ENCODE measurements at regions not wholly inside any gene's neighbourhood (a gene's known extent, or its start where the extent isn't known, plus 50 kb on each side); places are given as distances from the start of the nearest gene placed in this dataset.

DNA sequence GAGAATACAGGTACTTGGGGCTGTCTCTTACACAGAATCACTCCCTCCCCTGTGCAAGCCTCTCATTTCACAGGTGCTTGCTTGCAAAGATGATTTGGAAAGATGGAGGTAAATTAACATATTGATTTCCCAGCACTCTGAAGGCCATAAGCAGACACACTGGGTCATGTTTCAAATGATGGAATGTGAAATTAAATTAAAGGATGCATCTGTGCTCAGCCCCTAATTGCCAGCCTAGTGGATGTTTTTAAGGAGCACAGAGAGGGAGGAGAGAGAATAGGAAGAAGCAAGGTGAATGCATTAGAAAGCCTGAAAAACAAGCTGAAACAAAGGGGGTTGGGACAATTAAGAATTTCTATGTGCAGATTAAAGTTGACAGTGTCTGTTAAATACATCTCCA, 96.1 kb upstream of the GRIP1 start:
- Histone ChIP-seq H3K4me3 (ENCODE audit: low read depth, low read length) (no peak overlapping the region), H3K4me1 (ENCODE audit: control insufficient read depth, insufficient read depth, low read length, unreplicated experiment) (no peaks in the 10 kb centered on the region), H2AFZ (ENCODE audit: low read length, unreplicated experiment) (no peak overlapping the region), H3K36me3 (ENCODE audit: insufficient read depth, low read length) (no peaks in the 10 kb centered on the region), H3K27ac (ENCODE audit: low read depth, low read length) (no peak overlapping the region), H3K79me2 (ENCODE audit: control insufficient read depth, insufficient read depth, low read length, unreplicated experiment) (no peaks in the 10 kb centered on the region), H3K27me3 (ENCODE audit: insufficient read depth, low read length) (peaks cover 12% of the 10 kb centered on the region; the same call in 1 of the 2 replicates)

DNA sequence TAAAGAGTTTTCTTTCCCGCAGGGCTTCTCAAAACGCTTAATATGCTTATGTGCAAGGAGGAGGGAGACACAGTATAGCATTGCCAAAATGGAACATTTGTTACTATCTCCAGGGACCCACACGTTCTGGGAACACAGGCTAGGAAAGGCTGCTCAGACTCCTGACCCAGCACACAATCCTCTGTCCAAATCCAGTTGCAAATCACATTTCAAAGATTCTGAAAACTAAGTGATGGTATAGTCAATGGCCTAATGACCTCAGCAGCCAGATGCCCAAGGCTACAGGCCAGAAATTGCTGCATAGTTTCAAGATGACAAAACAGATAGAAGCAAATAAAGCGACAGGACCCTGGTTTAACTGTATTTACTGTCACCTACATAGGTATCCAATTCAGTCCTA, 97.0 kb upstream of the GRIP1 start:
- no peaks in the 10 kb centered on the region for H3K36me3 ChIP-seq (ENCODE audit: insufficient read depth, low read length)
- no peak overlapping the region for H2AFZ ChIP-seq (ENCODE audit: low read length, unreplicated experiment)
- no peak overlapping the region for H3K4me3 ChIP-seq (ENCODE audit: low read depth, low read length)
- no peaks in the 10 kb centered on the region for H3K79me2 ChIP-seq (ENCODE audit: control insufficient read depth, insufficient read depth, low read length, unreplicated experiment)
- H3K4me1 ChIP-seq (ENCODE audit: control insufficient read depth, insufficient read depth, low read length, unreplicated experiment): no peaks in the 10 kb centered on the region
- H3K27ac ChIP-seq (ENCODE audit: low read depth, low read length): no peak overlapping the region
- peaks cover 12% of the 10 kb centered on the region; the same call in 1 of the 2 replicates for H3K27me3 ChIP-seq (ENCODE audit: insufficient read depth, low read length)

DNA sequence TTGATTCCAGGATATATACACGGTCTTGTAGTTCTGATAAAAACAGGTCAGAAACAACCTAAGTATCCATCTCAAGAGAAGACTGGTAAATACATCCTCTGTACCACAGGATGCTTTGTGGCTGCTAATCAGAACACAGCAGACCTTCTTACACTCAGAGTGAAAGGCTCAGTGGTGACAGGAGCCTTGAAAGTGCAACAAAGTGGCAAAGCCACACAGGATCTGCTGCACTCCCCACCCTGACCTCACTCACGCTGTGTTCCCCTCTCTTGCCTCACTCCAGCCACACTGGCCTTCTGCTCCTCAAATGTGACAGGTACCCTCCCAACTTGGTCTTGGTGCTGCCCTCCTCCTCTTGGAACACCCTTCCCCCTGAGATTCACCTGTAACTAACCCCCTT, 98.1 kb upstream of the GRIP1 start:
- no peak overlapping the region for H2AFZ ChIP-seq (ENCODE audit: low read length, unreplicated experiment)
- no peak overlapping the region for H3K4me3 ChIP-seq (ENCODE audit: low read depth, low read length)
- H3K79me2 ChIP-seq (ENCODE audit: control insufficient read depth, insufficient read depth, low read length, unreplicated experiment): no peaks in the 10 kb centered on the region
- H3K36me3 ChIP-seq (ENCODE audit: insufficient read depth, low read length): no peaks in the 10 kb centered on the region
- peaks cover 16% of the 10 kb centered on the region for H3K27me3 ChIP-seq (ENCODE audit: insufficient read depth, low read length)
- no peaks in the 10 kb centered on the region for H3K4me1 ChIP-seq (ENCODE audit: control insufficient read depth, insufficient read depth, low read length, unreplicated experiment)
- no peak overlapping the region for H3K27ac ChIP-seq (ENCODE audit: low read depth, low read length)

DNA sequence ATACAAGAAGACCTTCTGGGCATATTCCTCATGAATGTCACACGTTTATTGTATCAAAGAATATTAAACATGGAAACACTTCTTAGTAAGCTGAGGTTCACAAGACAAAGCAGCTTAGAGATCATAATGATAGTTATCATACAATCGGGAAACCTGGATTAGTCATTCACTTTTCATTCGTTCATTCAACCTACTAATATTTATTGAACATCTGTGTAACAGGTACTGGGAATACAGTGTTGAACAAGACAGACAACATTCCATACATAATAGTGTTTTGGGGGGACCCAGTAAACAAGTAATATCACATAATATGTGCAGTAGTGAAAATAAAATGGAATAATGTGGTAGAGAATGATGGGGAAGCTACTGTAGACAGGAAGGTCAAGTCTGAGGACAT, 100.6 kb upstream of the GRIP1 start:
- Histone ChIP-seq H3K27me3 (ENCODE audit: insufficient read depth, low read length) (peaks cover 16% of the 10 kb centered on the region), H3K4me1 (ENCODE audit: control insufficient read depth, insufficient read depth, low read length, unreplicated experiment) (no peaks in the 10 kb centered on the region), H2AFZ (ENCODE audit: low read length, unreplicated experiment) (no peak overlapping the region), H3K36me3 (ENCODE audit: insufficient read depth, low read length) (no peaks in the 10 kb centered on the region), H3K79me2 (ENCODE audit: control insufficient read depth, insufficient read depth, low read length, unreplicated experiment) (no peaks in the 10 kb centered on the region), H3K27ac (ENCODE audit: low read depth, low read length) (no peak overlapping the region), H3K4me3 (ENCODE audit: low read depth, low read length) (no peak overlapping the region)

DNA sequence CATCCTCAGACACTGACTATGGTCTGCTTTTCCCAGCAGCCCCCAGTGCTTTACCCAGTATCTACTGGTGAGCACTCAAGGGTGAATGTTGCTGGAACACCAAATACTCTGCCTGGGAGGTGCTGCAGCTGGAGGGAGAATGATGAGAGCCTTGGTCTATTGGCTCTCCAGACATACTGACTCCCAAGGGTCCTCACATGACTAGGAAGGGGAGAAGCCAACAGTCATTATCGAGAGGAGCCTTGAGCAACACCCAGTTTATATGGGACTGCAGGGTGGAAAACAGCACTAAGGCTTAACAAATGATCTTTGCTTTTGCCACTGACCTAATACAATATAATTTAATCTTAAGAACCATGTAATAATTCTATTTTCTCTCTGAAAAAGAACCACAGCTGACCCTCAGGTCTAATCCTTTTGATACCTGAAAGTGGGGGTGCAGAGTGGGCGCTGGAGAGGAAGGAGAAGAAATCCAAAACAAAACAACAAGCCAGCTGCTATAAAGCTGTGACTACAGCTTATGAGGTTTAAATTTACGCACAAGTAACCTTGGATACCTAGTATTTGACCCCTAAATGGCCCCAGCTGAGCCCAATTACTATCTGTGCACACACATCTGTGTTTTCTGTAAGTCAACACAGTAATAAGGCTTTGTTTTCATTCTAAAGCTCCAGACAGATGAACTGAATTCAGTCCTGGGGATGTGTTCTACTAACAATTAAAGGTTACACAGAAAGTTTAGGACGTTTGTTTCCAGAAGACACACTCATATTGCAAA, 107.8 kb upstream of the GRIP1 start:
- H3K79me2 ChIP-seq (ENCODE audit: control insufficient read depth, insufficient read depth, low read length, unreplicated experiment): no peaks in the 10 kb centered on the region
- peaks cover 5% of the 10 kb centered on the region for H3K27me3 ChIP-seq (ENCODE audit: insufficient read depth, low read length)
- H3K4me3 ChIP-seq (ENCODE audit: low read depth, low read length): no peak overlapping the region
- H3K4me1 ChIP-seq (ENCODE audit: control insufficient read depth, insufficient read depth, low read length, unreplicated experiment): no peaks in the 10 kb centered on the region
- H2AFZ ChIP-seq (ENCODE audit: low read length, unreplicated experiment): no peak overlapping the region
- no peak overlapping the region for H3K27ac ChIP-seq (ENCODE audit: low read depth, low read length)
- H3K36me3 ChIP-seq (ENCODE audit: insufficient read depth, low read length): no peaks in the 10 kb centered on the region

DNA sequence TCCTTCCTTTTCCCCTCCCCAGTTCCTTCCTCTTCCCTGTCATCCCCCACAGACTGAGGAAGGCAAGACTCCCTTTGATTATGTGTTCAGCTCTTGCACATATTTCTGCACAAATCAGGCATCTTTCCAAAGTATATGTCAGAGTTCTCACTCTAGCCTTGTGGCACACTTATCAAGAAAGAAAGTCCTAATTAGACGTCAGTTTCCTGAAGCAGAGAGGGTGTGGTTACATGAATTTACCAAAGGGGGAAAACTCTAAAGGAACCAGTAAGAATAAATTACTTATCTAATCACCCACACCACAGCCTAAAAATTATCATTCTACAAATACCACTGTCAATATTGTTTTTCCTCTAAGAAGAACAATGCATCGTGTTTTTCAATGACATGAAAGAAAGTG, 120.7 kb upstream of the GRIP1 start:
- peaks cover 45% of the 10 kb centered on the region for H3K27me3 ChIP-seq (ENCODE audit: insufficient read depth, low read length)
- H3K27ac ChIP-seq (ENCODE audit: low read depth, low read length): no peak overlapping the region
- no peak overlapping the region for H2AFZ ChIP-seq (ENCODE audit: low read length, unreplicated experiment)

DNA sequence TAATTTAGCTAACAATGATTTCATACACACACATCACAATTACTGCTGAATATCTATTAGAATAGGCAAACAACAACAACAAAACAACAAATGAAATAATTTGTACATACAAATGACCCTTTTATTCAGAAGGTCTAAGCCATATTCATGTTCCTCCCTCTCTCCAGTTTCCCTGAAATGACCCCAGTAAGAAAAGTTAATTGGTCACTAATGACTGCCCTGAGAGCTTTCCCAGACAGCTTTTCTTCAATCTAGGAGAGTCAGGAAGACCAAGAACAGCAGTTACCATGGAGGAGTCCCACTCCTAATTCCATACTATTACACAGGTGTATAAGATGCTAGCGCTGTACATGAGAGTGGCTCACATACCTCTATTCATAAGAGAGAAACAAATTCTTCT, 121.2 kb upstream of the GRIP1 start:
- Histone ChIP-seq H3K4me3 (ENCODE audit: low read depth, low read length) (no peak overlapping the region), H3K27me3 (ENCODE audit: insufficient read depth, low read length) (peaks cover 50% of the 10 kb centered on the region)

More for the DNA sequence above, 120.7 kb upstream of the GRIP1 start:
- Histone ChIP-seq H3K79me2 (ENCODE audit: control insufficient read depth, insufficient read depth, low read length, unreplicated experiment) (no peaks in the 10 kb centered on the region), H3K4me1 (ENCODE audit: control insufficient read depth, insufficient read depth, low read length, unreplicated experiment) (no peaks in the 10 kb centered on the region), H3K4me3 (ENCODE audit: low read depth, low read length) (no peak overlapping the region), H3K36me3 (ENCODE audit: insufficient read depth, low read length) (no peaks in the 10 kb centered on the region)

DNA sequence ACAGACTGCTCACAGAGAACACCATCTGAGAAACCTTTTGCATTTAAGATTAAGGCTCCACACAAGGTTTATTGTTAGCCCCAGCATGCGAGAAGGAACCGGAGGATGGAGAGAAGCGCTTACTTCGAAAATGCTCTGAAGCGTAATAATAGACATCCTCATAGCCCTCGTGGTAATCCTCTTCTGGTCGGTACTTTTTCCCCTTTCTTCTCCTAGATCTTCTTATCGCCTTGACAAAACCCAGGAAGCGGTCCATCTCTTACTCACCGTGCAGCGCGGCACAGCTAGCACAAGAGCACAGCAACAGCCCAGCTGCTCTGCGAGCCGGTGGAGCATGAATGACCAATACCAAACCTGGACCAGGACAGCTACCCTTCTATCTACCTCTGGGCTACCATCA, 125.1 kb upstream of the GRIP1 start:
- no peak overlapping the region for H2AFZ ChIP-seq (ENCODE audit: low read length, unreplicated experiment)
- H3K27me3 ChIP-seq (ENCODE audit: insufficient read depth, low read length): peaks cover 58% of the 10 kb centered on the region
- no peak overlapping the region for H3K4me3 ChIP-seq (ENCODE audit: low read depth, low read length)
- no peaks in the 10 kb centered on the region for H3K36me3 ChIP-seq (ENCODE audit: insufficient read depth, low read length)
- no peak overlapping the region for H3K27ac ChIP-seq (ENCODE audit: low read depth, low read length)
- no peaks in the 10 kb centered on the region for H3K79me2 ChIP-seq (ENCODE audit: control insufficient read depth, insufficient read depth, low read length, unreplicated experiment)
- no peaks in the 10 kb centered on the region for H3K4me1 ChIP-seq (ENCODE audit: control insufficient read depth, insufficient read depth, low read length, unreplicated experiment)

More for the DNA sequence above, 121.2 kb upstream of the GRIP1 start:
- no peaks in the 10 kb centered on the region for H3K36me3 ChIP-seq (ENCODE audit: insufficient read depth, low read length)
- no peak overlapping the region for H3K27ac ChIP-seq (ENCODE audit: low read depth, low read length)
- no peaks in the 10 kb centered on the region for H3K4me1 ChIP-seq (ENCODE audit: control insufficient read depth, insufficient read depth, low read length, unreplicated experiment)
- H3K79me2 ChIP-seq (ENCODE audit: control insufficient read depth, insufficient read depth, low read length, unreplicated experiment): no peaks in the 10 kb centered on the region
- H2AFZ ChIP-seq (ENCODE audit: low read length, unreplicated experiment): no peak overlapping the region

DNA sequence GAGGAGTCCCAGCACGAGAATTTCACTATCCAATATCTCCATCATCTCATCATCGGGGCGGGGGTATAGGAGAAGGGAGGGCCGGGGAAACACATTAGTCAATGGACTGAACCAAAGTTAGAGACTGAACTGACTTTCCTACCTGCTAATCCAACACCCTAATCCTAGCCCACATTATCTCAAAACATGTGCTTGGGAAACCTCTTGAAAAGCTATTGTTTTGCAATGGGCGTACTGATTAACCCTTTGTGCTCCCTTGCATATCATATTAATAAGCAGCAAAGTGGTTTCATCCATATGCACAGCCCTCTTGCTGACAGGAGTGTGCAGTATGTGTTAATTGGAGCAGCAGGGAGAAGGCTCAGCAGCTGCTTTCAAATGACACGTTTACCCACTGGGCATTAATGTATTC, 125.7 kb upstream of the GRIP1 start:
- Histone ChIP-seq H2AFZ (ENCODE audit: low read length, unreplicated experiment) (no peak overlapping the region), H3K4me3 (ENCODE audit: low read depth, low read length) (no peak overlapping the region), H3K27me3 (ENCODE audit: insufficient read depth, low read length) (peaks cover 55% of the 10 kb centered on the region), H3K4me1 (ENCODE audit: control insufficient read depth, insufficient read depth, low read length, unreplicated experiment) (no peaks in the 10 kb centered on the region), H3K27ac (ENCODE audit: low read depth, low read length) (no peak overlapping the region), H3K79me2 (ENCODE audit: control insufficient read depth, insufficient read depth, low read length, unreplicated experiment) (no peaks in the 10 kb centered on the region), H3K36me3 (ENCODE audit: insufficient read depth, low read length) (no peaks in the 10 kb centered on the region)

DNA sequence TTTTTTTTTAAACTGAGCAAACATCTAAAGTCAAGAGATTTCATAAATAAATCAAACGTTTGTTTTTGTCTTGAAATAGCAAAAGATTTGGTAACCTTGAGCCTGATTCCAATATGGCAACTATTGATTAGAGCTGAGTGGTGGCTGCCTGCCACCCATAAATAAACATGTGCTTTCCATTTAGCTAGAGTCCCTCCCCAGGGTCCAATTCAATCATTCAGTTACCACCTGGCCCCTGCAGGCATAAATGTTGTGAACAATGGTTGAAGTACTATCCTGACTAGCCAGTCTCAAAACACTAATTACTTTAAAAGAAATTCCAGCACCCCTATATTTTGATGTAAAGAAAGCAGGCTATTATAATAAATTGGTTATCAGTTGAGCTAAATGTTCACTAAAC, 129.7 kb upstream of the GRIP1 start:
- Histone ChIP-seq H3K79me2 (ENCODE audit: control insufficient read depth, insufficient read depth, low read length, unreplicated experiment) (no peaks in the 10 kb centered on the region), H3K36me3 (ENCODE audit: insufficient read depth, low read length) (no peaks in the 10 kb centered on the region), H2AFZ (ENCODE audit: low read length, unreplicated experiment) (no peak overlapping the region), H3K4me1 (ENCODE audit: control insufficient read depth, insufficient read depth, low read length, unreplicated experiment) (no peaks in the 10 kb centered on the region), H3K27me3 (ENCODE audit: insufficient read depth, low read length) (peaks cover 28% of the 10 kb centered on the region), H3K27ac (ENCODE audit: low read depth, low read length) (no peak overlapping the region), H3K4me3 (ENCODE audit: low read depth, low read length) (no peak overlapping the region)

DNA sequence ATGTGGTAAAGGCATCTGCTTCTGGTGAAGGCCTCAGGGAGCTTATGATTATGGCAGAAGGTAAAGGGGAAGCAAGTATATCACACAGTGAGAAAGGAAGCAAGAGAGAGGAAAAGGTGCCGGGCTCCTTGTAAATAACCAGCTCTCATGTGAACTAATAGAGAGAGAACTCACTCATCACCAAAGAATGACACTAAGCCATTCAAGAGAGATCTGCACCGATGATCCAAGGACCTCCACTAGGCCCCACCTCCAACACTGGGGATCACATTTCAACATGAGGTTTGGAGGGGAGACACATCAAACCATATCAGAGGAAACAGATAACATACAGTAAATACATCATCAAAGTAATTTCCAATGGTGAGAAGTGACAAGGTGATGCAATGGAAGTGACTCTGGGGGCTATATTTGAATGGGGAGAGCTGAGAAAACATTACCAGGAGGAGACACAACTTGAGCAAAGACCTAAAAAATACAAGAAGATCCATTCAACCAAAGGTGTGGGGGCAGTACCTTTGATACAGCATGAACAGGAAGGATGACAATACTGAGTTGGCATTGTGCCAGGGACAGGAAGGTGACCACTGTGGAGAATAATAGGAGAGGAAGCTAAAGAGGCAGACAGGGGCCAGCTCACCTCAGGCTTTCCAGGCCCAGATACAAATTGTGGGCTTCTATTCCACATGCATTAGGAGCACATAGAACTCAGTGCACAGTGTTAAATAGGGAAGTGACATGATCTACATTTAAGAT, 134.4 kb upstream of the GRIP1 start:
- no peak overlapping the region for H2AFZ ChIP-seq (ENCODE audit: low read length, unreplicated experiment)
- H3K36me3 ChIP-seq (ENCODE audit: insufficient read depth, low read length): no peaks in the 10 kb centered on the region
- 0 out of 2 replicates have a peak, but pooled peaks cover 4% of the 10 kb centered on the region for H3K27me3 ChIP-seq (ENCODE audit: insufficient read depth, low read length)
- H3K79me2 ChIP-seq (ENCODE audit: control insufficient read depth, insufficient read depth, low read length, unreplicated experiment): no peaks in the 10 kb centered on the region
- H3K27ac ChIP-seq (ENCODE audit: low read depth, low read length): no peak overlapping the region
- H3K4me1 ChIP-seq (ENCODE audit: control insufficient read depth, insufficient read depth, low read length, unreplicated experiment): no peaks in the 10 kb centered on the region
- H3K4me3 ChIP-seq (ENCODE audit: low read depth, low read length): no peak overlapping the region

Data from ACC112 (cell line).